PFSK-1 (cell line): ENCODE measurements at regions not wholly inside any gene's neighbourhood (a gene's known extent, or its start where the extent isn't known, plus 50 kb on each side); places are given as distances from the start of the nearest gene placed in this dataset.

ENCODE experiments used
- POLR2AphosphoS5 ChIP-seq: IDR thresholded peaks from 2 replicates; pipeline ENCODE4 v1.6.1; 2012; ENCODE audit warnings: low read depth, mild to moderate bottlenecking, control low read depth, low read length, moderate library complexity
- SIN3A ChIP-seq: IDR thresholded peaks from 2 replicates; pipeline ENCODE4 v1.6.1; 2012; ENCODE audit warnings: mild to moderate bottlenecking, low read length, moderate library complexity, borderline replicate concordance; ENCODE audit not compliant: insufficient read depth
- TAF1 ChIP-seq: IDR thresholded peaks from 2 replicates; pipeline ENCODE4 v1.6.1; 2012; ENCODE audit warnings: low read length, control low read depth, borderline replicate concordance; ENCODE audit not compliant: insufficient read depth
- TF ChIP-seq, protein P1 (sequence below), 2 experiments: IDR thresholded peaks; 2 replicates each; pipeline versions ENCODE4 v1.6.1 to v1.8.0; 2011 to 2012; ENCODE audit warnings: low read depth in 2 of 2, low read length in 2 of 2, control low read depth in 1 of 2, inconsistent platforms in 1 of 2, mild to moderate bottlenecking in 1 of 2, moderate library complexity in 1 of 2; ENCODE audit not compliant: insufficient read depth in 1 of 2

GRCh38 chr20:39103732-39104131 lies 141.6 kb downstream of the DHX35 start:
- TF ChIP-seq POLR2AphosphoS5 (no peak), TAF1 (no peak), SIN3A (no peak)
- TF ChIP-seq, protein P1, sequence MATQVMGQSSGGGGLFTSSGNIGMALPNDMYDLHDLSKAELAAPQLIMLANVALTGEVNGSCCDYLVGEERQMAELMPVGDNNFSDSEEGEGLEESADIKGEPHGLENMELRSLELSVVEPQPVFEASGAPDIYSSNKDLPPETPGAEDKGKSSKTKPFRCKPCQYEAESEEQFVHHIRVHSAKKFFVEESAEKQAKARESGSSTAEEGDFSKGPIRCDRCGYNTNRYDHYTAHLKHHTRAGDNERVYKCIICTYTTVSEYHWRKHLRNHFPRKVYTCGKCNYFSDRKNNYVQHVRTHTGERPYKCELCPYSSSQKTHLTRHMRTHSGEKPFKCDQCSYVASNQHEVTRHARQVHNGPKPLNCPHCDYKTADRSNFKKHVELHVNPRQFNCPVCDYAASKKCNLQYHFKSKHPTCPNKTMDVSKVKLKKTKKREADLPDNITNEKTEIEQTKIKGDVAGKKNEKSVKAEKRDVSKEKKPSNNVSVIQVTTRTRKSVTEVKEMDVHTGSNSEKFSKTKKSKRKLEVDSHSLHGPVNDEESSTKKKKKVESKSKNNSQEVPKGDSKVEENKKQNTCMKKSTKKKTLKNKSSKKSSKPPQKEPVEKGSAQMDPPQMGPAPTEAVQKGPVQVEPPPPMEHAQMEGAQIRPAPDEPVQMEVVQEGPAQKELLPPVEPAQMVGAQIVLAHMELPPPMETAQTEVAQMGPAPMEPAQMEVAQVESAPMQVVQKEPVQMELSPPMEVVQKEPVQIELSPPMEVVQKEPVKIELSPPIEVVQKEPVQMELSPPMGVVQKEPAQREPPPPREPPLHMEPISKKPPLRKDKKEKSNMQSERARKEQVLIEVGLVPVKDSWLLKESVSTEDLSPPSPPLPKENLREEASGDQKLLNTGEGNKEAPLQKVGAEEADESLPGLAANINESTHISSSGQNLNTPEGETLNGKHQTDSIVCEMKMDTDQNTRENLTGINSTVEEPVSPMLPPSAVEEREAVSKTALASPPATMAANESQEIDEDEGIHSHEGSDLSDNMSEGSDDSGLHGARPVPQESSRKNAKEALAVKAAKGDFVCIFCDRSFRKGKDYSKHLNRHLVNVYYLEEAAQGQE (IDR thresholded peaks at IDR 0.05; ENCODE audit: insufficient read depth in 1 of 2, low read depth in 2 of 2, low read length in 2 of 2), result no peak
